Esophagus squamous epithelium (tissue), 5 donors: ENCODE measurements at regions not wholly inside any gene's neighbourhood (a gene's known extent, or its start where the extent isn't known, plus 50 kb on each side); places are given as distances from the start of the nearest gene placed in this dataset.

Experiments
- DNase-seq: peaks from one replicate; lab custom pipeline; 2025; lab: John Stamatoyannopoulos, UW
- H3K27ac ChIP-seq, 4 donors: fragments of 200-600 bp; sonication (generic); one replicate each; pipeline ENCODE4 v1.5.1; 2016 to 2019; ENCODE audit warnings: mild to moderate bottlenecking in 1 of 4
- H3K27me3 ChIP-seq, 4 donors: fragments of 200-600 bp; sonication (generic); 1 replicate in 3 of 4; 2 replicates in 1 of 4; pipeline versions ENCODE4 v1.5.1 to v1.6.0; 2017 to 2021; ENCODE audit warnings: antibody characterized with exemption in 1 of 4
- H3K36me3 ChIP-seq, 3 donors: fragments of 200-600 bp; sonication (generic); one replicate each; pipeline ENCODE4 v1.5.1; 2016 to 2019
- H3K4me1 ChIP-seq, 3 donors: fragments of 200-600 bp; sonication (generic); one replicate each; pipeline ENCODE4 v1.5.1; 2017 to 2019
- H3K4me3 ChIP-seq, 4 donors: fragments of 200-600 bp; sonication (generic); 1 replicate in 3 of 4; 2 replicates in 1 of 4; pipeline ENCODE4 v1.5.1; 2016 to 2019; ENCODE audit warnings: mild to moderate bottlenecking in 2 of 4, moderate library complexity in 1 of 4
- H3K9me3 ChIP-seq, 3 donors: fragments of 200-600 bp; sonication (generic); one replicate each; pipeline ENCODE4 v1.5.1; 2016 to 2019
- CTCF ChIP-seq, 6 experiments: fragments of 450-650 bp in 4 of 6; fragments of 200-600 bp in 2 of 6; sonication (generic) in 2 of 6; IDR thresholded peaks; one replicate each; pipeline ENCODE4 v1.5.1; 2016 to 2019; ENCODE audit warnings: antibody characterized with exemption in 6 of 6, mild to moderate bottlenecking in 4 of 6, moderate library complexity in 4 of 6
- POLR2A ChIP-seq, 4 donors: fragments of 450-650 bp; IDR thresholded peaks; one replicate each; pipeline ENCODE4 v1.6.1; 2017; ENCODE audit warnings: antibody characterized with exemption in 4 of 4, mild to moderate bottlenecking in 4 of 4, moderate library complexity in 3 of 4
- WGBS, 2 donors: methylation state at CpG; one replicate each; pipeline ENCODE4 v1.1.5; 2018; 5-methylcytosine and 5-hydroxymethylcytosine counted together
- intact Hi-C: fragments of 100-400 bp; cut with DNase I; formaldehyde crosslinking; loops from one replicate; pipeline ENCODE4 v1.15.0; 2022
- donor health status: DM: yes; HTN: yes; CAD: no.

DNA sequence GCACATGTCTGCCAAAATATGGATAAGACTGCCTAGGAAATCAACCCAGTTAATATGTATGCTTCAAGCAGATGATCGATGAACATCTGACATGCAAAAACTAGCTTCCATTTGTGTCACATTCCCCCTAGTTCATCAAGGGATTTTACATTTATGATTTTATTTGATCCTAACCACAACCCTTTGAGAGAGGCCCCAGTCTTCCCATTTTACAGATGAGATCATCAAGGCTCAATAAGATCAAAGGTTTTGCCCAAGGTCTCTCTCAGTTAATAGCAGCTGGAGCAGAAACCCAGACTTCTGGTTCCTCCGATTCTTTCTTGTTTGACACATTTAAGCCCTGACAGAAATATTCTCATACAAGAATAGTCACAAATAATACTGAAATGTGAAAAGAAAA is 107.7 kb upstream of the PPP2R5A start:
- WGBS, 2 donors = 95 to 100% methylated on average over 2 of the region's 2 CpGs
- no peak overlapping the region for H3K27ac ChIP-seq

GRCh38 chr1:212178851-212179250 is 106.4 kb upstream of the PPP2R5A start:
- intact Hi-C loops = no loop called here
- no peaks in the 10 kb centered on the region for H3K27me3 ChIP-seq
- no peaks in the 10 kb centered on the region for H3K36me3 ChIP-seq
- peaks cover 0 to 33% (median 18%) of the 10 kb centered on the region in 3 donors for H3K4me1 ChIP-seq
- DNase-seq = no peak
- no peak overlapping the region for H3K4me3 ChIP-seq
- peak overlapping the region; percentile 79 to 86 (median 81) for H3K27ac ChIP-seq
- TF ChIP-seq CTCF (IDR thresholded peaks at IDR 0.05) (no peak), POLR2A (IDR thresholded peaks at IDR 0.05) (no peak)
- WGBS, 2 donors = 53 to 65% methylated on average over 2 of the region's 2 CpGs
- H3K9me3 ChIP-seq = no peaks in the 10 kb centered on the region

More for the DNA sequence above, 107.7 kb upstream of the PPP2R5A start:
- H3K9me3 ChIP-seq = no peaks in the 10 kb centered on the region
- H3K27me3 ChIP-seq = no peaks in the 10 kb centered on the region
- H3K36me3 ChIP-seq = no peaks in the 10 kb centered on the region
- no peak for DNase-seq
- intact Hi-C loops = no loop called here
- H3K4me1 ChIP-seq = peaks cover 0 to 33% (median 18%) of the 10 kb centered on the region in 3 donors
- H3K4me3 ChIP-seq = no peak overlapping the region
- TF ChIP-seq POLR2A (IDR thresholded peaks at IDR 0.05) = no peak

DNA sequence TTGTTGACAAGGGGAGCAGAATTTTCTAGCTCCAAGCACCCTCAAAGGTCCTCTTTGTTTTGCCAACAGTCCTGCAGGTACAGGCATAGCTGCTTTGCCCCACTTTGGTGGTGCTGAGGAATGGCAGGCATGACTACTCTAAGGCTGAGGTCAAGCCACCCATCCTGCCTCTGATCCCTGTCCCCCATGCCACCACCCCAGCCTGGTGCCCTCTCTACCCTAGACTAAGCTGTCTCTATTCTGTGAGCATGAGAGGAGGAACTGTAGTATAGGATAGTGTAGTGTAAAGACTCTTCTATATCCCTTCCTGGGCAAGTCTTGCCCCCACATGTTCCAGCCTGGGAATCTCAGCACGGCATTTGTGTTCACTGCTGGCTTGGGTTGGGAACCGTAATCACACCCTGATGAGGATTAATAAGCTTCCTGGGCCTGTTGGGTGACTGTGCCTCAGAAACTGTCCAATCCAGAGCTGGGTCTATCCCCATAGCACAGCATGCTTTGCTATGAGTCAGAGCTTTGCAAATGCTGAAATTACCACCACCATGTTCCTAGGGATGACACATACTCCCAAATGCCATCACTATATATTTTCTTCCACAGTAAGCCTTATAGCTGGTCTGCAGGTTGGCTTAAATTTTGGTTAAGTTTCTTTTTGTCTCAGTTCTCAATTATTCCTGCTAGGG is 105.7 kb upstream of the PPP2R5A start:
- TF ChIP-seq CTCF (IDR thresholded peaks at IDR 0.05) (no peak), POLR2A (IDR thresholded peaks at IDR 0.05) (no peak)
- Histone ChIP-seq H3K27me3 (no peaks in the 10 kb centered on the region), H3K4me3 (no peak overlapping the region), H3K9me3 (no peaks in the 10 kb centered on the region), H3K36me3 (no peaks in the 10 kb centered on the region), H3K4me1 (peaks cover 0 to 39% (median 18%) of the 10 kb centered on the region in 3 donors), H3K27ac (peak overlapping the region; percentile 79 to 86 (median 81))
- intact Hi-C loops = no loop called here
- DNase-seq = no peak
- 38 to 75% methylated on average over 2 of the region's 2 CpGs for WGBS, 2 donors

DNA sequence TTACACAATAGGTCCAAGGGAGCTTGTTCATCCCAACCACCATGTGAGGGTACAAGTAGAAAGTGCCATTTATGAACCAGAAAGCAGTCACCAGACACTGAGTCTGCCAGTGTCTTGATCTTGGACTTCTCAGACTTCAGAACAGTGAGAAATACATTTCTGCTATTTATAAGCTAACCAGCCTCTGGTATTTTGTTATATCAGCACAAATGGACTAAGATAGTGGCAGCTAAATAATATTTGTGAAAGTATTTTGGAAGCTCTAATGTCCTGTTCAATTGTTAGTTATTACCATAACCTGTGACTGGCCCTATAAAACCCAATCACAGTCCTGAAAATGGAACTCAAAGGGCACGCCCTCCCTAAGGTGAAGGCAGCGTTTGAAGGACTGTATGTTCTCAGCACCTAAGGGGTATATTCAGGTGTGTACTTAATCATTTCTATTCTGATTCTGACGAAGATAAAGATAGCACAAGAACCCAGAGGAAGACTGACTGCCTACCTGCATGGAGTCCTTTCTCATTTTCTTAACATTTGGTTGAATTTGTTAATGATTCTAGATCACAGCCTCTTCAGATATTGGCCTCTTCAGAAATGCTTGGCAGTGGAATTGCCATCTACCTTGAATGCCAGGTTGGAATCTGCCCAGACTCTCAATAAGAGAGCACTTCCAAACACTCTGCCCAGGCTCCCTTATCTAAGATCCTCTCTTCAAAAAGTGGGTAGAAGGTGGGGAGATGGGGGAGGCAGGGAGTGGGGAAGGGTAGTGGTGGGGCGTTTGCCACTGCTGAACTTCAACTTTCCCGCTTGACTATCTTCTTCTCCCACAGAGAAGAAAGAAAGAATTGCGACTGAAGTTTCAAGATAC is 104.0 kb upstream of the PPP2R5A start:
- no peak overlapping the region for H3K27ac ChIP-seq
- intact Hi-C loops = no loop called here
- TF ChIP-seq POLR2A (IDR thresholded peaks at IDR 0.05) (no peak), CTCF (IDR thresholded peaks at IDR 0.05) (no peak)
- no peaks in the 10 kb centered on the region for H3K27me3 ChIP-seq
- H3K36me3 ChIP-seq = no peaks in the 10 kb centered on the region
- H3K4me1 ChIP-seq = peaks cover 0 to 42% (median 19%) of the 10 kb centered on the region in 3 donors
- WGBS, 2 donors = 87 to 88% methylated on average over 6 of the region's 6 CpGs
- H3K9me3 ChIP-seq = no peaks in the 10 kb centered on the region
- no peak for DNase-seq
- no peak overlapping the region for H3K4me3 ChIP-seq

GRCh38 chr1:212182171-212182570 is 103.0 kb upstream of the PPP2R5A start:
- Histone ChIP-seq H3K36me3 (no peaks in the 10 kb centered on the region), H3K27me3 (no peaks in the 10 kb centered on the region), H3K9me3 (no peaks in the 10 kb centered on the region), H3K27ac (no peak overlapping the region), H3K4me1 (peaks cover 0 to 52% (median 24%) of the 10 kb centered on the region in 3 donors), H3K4me3 (no peak overlapping the region)
- TF ChIP-seq CTCF (IDR thresholded peaks at IDR 0.05) (no peak), POLR2A (IDR thresholded peaks at IDR 0.05) (no peak)
- intact Hi-C loops = no loop called here
- 95 to 96% methylated on average over 4 of the region's 4 CpGs for WGBS, 2 donors
- no peak for DNase-seq
